Fibroblast of the aortic adventitia (primary cell): ENCODE measurements at regions not wholly inside any gene's neighbourhood (a gene's known extent, or its start where the extent isn't known, plus 50 kb on each side); places are given as distances from the start of the nearest gene placed in this dataset.

ENCODE experiments used
- DNase-seq: peaks from one replicate; pipeline ENCODE4 v3.0.0-alpha.2; 2010; ENCODE audit warnings: low read depth
- H3K4me3 ChIP-seq: 2 replicates; pipeline ENCODE4 v1.5.1; 2011; ENCODE audit warnings: low read depth, mild to moderate bottlenecking, control low read depth, low read length, moderate library complexity
- CTCF ChIP-seq: IDR thresholded peaks from 2 replicates; pipeline ENCODE4 v1.5.1; 2011; ENCODE audit warnings: mild to moderate bottlenecking, low read length, control low read depth, inconsistent platforms; ENCODE audit not compliant: insufficient read depth

- H3K4me3 ChIP-seq, result no peak overlapping the region
- DNase-seq, result peak; percentile 27
- no peak for TF ChIP-seq CTCF
These were observed 115.2 kb upstream of the CDK1 start for GRCh38 chr10:60662917-60663614.

DNA sequence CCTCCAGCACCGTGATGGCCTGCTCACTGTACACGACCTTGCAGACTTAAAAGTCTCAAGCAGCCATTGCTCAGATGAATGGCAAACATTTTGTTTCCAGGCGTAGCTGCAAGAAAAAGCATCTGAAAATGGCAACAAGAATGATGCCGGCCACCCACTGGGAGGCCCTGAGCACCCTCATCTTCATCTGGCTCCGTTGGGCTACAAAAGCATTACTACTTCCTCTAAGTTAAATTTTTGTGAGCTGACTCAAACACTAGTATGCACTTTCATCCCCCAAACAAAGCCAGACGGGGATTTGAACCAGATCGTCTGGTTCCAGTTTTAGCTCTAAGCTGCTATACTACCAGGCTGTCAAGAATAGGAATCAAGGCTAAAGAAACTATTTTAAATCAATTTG lies 116.6 kb upstream of the CDK1 start:
- TF ChIP-seq CTCF, result no peak
- H3K4me3 ChIP-seq, result no peak overlapping the region

DNA sequence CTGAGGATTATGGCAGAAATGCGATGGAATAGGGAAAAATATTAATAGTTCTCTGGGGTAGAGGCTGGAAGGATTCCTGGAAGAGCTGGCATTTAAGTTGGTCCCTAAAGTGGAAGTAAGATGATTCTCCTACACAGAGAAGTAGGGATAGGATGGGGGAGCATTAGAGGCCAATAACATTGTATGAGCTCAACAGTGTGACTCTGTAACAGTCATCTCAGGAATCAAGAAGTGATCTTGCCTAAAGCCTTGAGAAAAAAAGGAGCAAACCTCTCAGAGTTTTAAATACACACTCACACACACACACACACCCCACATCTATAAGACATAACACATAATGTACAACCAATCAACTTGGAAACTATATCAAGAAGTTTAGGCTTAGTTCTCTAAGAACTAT lies 117.7 kb upstream of the CDK1 start:
- no peak for TF ChIP-seq CTCF
- H3K4me3 ChIP-seq, result no peak overlapping the region
- DNase-seq, result no peak

More for the DNA sequence above, 116.6 kb upstream of the CDK1 start:
- peak; percentile 57 for DNase-seq

- DNase-seq, result no peak
- H3K4me3 ChIP-seq, result no peak overlapping the region
- no peak for TF ChIP-seq CTCF
These were observed 123.3 kb upstream of the CDK1 start for GRCh38 chr10:60654813-60655464.

DNA sequence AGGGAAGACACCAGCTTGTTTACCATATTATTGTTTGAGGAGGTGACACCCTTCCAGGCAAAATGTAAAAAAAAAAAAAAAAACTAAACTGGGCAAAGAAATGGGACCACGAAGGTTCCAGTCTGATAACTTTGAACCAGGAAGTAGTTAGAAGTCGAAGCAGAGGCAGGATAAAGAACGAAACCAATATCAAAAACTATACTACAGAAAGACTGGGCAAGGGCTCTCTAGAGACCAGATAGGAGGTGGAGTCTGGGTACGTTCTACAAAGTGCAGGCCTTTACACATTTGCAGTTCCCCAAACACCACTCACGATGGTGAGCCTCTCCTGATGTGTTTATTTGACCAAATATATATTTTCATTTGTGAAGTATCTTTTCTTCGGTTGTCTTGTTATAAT lies 125.7 kb upstream of the CDK1 start:
- DNase-seq, result no peak
- H3K4me3 ChIP-seq, result no peak overlapping the region
- no peak for TF ChIP-seq CTCF

GRCh38 chr10:60650378-60650800 lies 127.9 kb upstream of the CDK1 start:
- no peak for TF ChIP-seq CTCF
- DNase-seq, result no peak
- no peak overlapping the region for H3K4me3 ChIP-seq
